ENCODE measurements at regions not wholly inside any gene's neighbourhood (a gene's known extent, or its start where the extent isn't known, plus 50 kb on each side); places are given as distances from the start of the nearest gene placed in this dataset.

DNA sequence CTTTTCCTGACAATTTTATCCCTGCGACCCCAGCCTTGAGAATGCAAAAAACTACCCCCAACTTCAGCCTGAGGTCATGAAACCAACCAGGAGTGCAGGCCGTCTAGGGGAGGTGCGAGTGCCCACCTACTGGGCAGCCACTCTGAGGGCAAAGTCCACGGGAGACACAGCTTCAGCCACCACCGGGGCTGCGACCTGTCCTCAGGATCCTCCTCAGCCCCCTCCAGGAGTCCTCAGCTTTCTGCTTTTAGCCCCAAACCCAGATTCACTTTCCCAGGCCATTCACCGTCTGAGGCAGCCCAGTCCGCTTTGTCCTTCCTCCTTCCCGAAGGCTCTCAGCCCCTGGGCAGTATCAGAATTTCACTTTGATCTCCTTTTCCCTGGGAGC, 210.2 kb upstream of the TNP1 start:
- Mint-ChIP-seq H3K27me3 (ENCODE audit: low read depth in 3 of 3) (peaks cover 0 to 7% (median 2%) of the 10 kb centered on the region in 3 donors), H3K4me1 (peaks cover 33% of the 10 kb centered on the region), H3K36me3 (no peaks in the 10 kb centered on the region), H3K4me3 (no peak overlapping the region), H3K9me3 (peaks cover 0 to 8% (median 3%) of the 10 kb centered on the region in 7 donors), H3K27ac (no peak overlapping the region)
- peaks cover 17 to 20% of the 10 kb centered on the region in 2 donors for H3K4me1 ChIP-seq (ENCODE audit: control insufficient read depth in 1 of 2, insufficient read depth in 2 of 2, low read length in 2 of 2)
- no peaks in the 10 kb centered on the region for H4K20me1 ChIP-seq (ENCODE audit: insufficient read depth, low read length)
- no peak overlapping the region for H3K4me3 ChIP-seq (replicated peaks in 1 of 3; ENCODE audit: low read depth in 2 of 3, low read length in 3 of 3)
- no peak overlapping the region for H2AFZ ChIP-seq (ENCODE audit: insufficient read depth, low read depth, low read length, poor library complexity, severe bottlenecking)
- no peaks in the 10 kb centered on the region for H3K36me3 ChIP-seq (replicated peaks in 1 of 2; ENCODE audit: control insufficient read depth in 1 of 2, insufficient read depth in 2 of 2, low read length in 2 of 2)
- no peak for DNase-seq
- no peak for TF ChIP-seq CTCF (IDR thresholded peaks at IDR 0.05)
- no peak overlapping the region for H3K27ac ChIP-seq (ENCODE audit: low read depth in 1 of 2, low read length in 2 of 2)
- intact Hi-C loops (cut with micrococcal nuclease) = no loop called here
- H3K4me2 ChIP-seq (replicated peaks; ENCODE audit: extremely low read depth, low read length, poor library complexity, severe bottlenecking) = no peak overlapping the region
- H3K27me3 ChIP-seq (ENCODE audit: control insufficient read depth in 2 of 2, insufficient read depth in 2 of 2, low read length in 2 of 2) = no peaks in the 10 kb centered on the region
- no peaks in the 10 kb centered on the region for H3K9me3 ChIP-seq (replicated peaks in 1 of 2; ENCODE audit: control insufficient read depth in 1 of 2, insufficient read depth in 1 of 2, low read length in 2 of 2)
- H3K9ac ChIP-seq (ENCODE audit: insufficient read depth, low read length, poor library complexity, severe bottlenecking) = no peak overlapping the region
- H3K79me2 ChIP-seq (ENCODE audit: insufficient read depth, low read length) = no peaks in the 10 kb centered on the region
- 100% methylated on average over 6 of the region's 9 CpGs for WGBS (ENCODE audit: insufficient coverage)

- Mint-ChIP-seq H3K9me3 (peaks cover 0 to 8% (median 3%) of the 10 kb centered on the region in 7 donors), H3K36me3 (no peaks in the 10 kb centered on the region), H3K27ac (no peak overlapping the region), H3K4me1 (peaks cover 34% of the 10 kb centered on the region), H3K4me3 (no peak overlapping the region), H3K27me3 (ENCODE audit: low read depth in 3 of 3) (peaks cover 2 to 7% (median 3%) of the 10 kb centered on the region in 3 donors)
- Histone ChIP-seq H3K9ac (ENCODE audit: insufficient read depth, low read length, poor library complexity, severe bottlenecking) (no peak overlapping the region), H3K4me2 (replicated peaks; ENCODE audit: extremely low read depth, low read length, poor library complexity, severe bottlenecking) (no peak overlapping the region), H4K20me1 (ENCODE audit: insufficient read depth, low read length) (no peaks in the 10 kb centered on the region), H3K27me3 (ENCODE audit: control insufficient read depth in 2 of 2, insufficient read depth in 2 of 2, low read length in 2 of 2) (no peaks in the 10 kb centered on the region), H3K4me3 (replicated peaks in 1 of 3; ENCODE audit: low read depth in 2 of 3, low read length in 3 of 3) (no peak overlapping the region), H3K79me2 (ENCODE audit: insufficient read depth, low read length) (no peaks in the 10 kb centered on the region), H2AFZ (ENCODE audit: insufficient read depth, low read depth, low read length, poor library complexity, severe bottlenecking) (no peak overlapping the region), H3K27ac (ENCODE audit: low read depth in 1 of 2, low read length in 2 of 2) (no peak overlapping the region), H3K36me3 (replicated peaks in 1 of 2; ENCODE audit: control insufficient read depth in 1 of 2, insufficient read depth in 2 of 2, low read length in 2 of 2) (no peaks in the 10 kb centered on the region), H3K9me3 (replicated peaks in 1 of 2; ENCODE audit: control insufficient read depth in 1 of 2, insufficient read depth in 1 of 2, low read length in 2 of 2) (no peaks in the 10 kb centered on the region), H3K4me1 (ENCODE audit: control insufficient read depth in 1 of 2, insufficient read depth in 2 of 2, low read length in 2 of 2) (peaks cover 22 to 25% of the 10 kb centered on the region in 2 donors)
- WGBS (ENCODE audit: insufficient coverage) = over 99% methylated on average over 7 of the region's 7 CpGs
- no peak for TF ChIP-seq CTCF (IDR thresholded peaks at IDR 0.05)
- intact Hi-C loops (cut with micrococcal nuclease) = no loop called here
- DNase-seq = no peak
These were observed 209.6 kb upstream of the TNP1 start for GRCh38 chr2:217069263-217070042.

Measured in CD14-positive monocyte (primary cell).